ENCODE measurements at regions not wholly inside any gene's neighbourhood (a gene's known extent, or its start where the extent isn't known, plus 50 kb on each side); places are given as distances from the start of the nearest gene placed in this dataset.
A peak's percentile ranks its signal among the peaks of the same experiment; 100 is the strongest.

GRCh38 chr10:107733328-107734130 lies 569.0 kb upstream of the SORCS1 start:
- DNase-seq = no peak

GRCh38 chr10:107732045-107732444 lies 567.5 kb upstream of the SORCS1 start:
- no peak for DNase-seq

GRCh38 chr10:107728807-107729206 lies 564.3 kb upstream of the SORCS1 start:
- no peak for DNase-seq

GRCh38 chr10:107727767-107728317 lies 563.3 kb upstream of the SORCS1 start:
- DNase-seq = no peak

- no peak for DNase-seq
These were observed 554.4 kb upstream of the SORCS1 start for GRCh38 chr10:107718864-107719263.

- no peak for DNase-seq
These were observed 552.5 kb upstream of the SORCS1 start for GRCh38 chr10:107717046-107717445.

GRCh38 chr10:107715565-107715964 lies 551.1 kb upstream of the SORCS1 start:
- DNase-seq = no peak

GRCh38 chr10:107708981-107709380 lies 544.5 kb upstream of the SORCS1 start:
- DNase-seq = no peak

- DNase-seq = no peak
These were observed 541.7 kb upstream of the SORCS1 start for GRCh38 chr10:107706096-107706725.

GRCh38 chr10:107701943-107702342 lies 537.4 kb upstream of the SORCS1 start:
- no peak for DNase-seq

GRCh38 chr10:107692072-107692471 lies 527.6 kb upstream of the SORCS1 start:
- DNase-seq = no peak

GRCh38 chr10:107689323-107689722 lies 524.8 kb upstream of the SORCS1 start:
- DNase-seq = no peak

GRCh38 chr10:107687701-107688100 lies 523.2 kb upstream of the SORCS1 start:
- DNase-seq = no peak

- peak; percentile 53 for DNase-seq
These were observed 521.6 kb upstream of the SORCS1 start for GRCh38 chr10:107686095-107686494.

GRCh38 chr10:107671960-107672359 lies 507.5 kb upstream of the SORCS1 start:
- no peak for DNase-seq

- no peak for DNase-seq
These were observed 501.7 kb upstream of the SORCS1 start for GRCh38 chr10:107666214-107666613.

GRCh38 chr10:107665459-107665858 lies 501.0 kb upstream of the SORCS1 start:
- no peak for DNase-seq

- DNase-seq = no peak
These were observed 493.3 kb upstream of the SORCS1 start for GRCh38 chr10:107657851-107658250.

GRCh38 chr10:107656932-107657331 lies 492.4 kb upstream of the SORCS1 start:
- DNase-seq = no peak

GRCh38 chr10:107653832-107654287 lies 489.4 kb upstream of the SORCS1 start:
- DNase-seq = no peak

- DNase-seq = no peak
These were observed 486.4 kb upstream of the SORCS1 start for GRCh38 chr10:107650939-107651338.

GRCh38 chr10:107649249-107649648 lies 484.7 kb upstream of the SORCS1 start:
- DNase-seq = no peak

- no peak for DNase-seq
These were observed 483.0 kb upstream of the SORCS1 start for GRCh38 chr10:107647462-107647861.

GRCh38 chr10:107631876-107632275 lies 467.4 kb upstream of the SORCS1 start:
- no peak for DNase-seq
